SK-N-SH (cell line): ENCODE measurements at regions not wholly inside any gene's neighbourhood (a gene's known extent, or its start where the extent isn't known, plus 50 kb on each side); places are given as distances from the start of the nearest gene placed in this dataset.
"Not testable (repeated sequence)": the region's sequence is repeated elsewhere in the genome, so short reads cannot be mapped to it uniquely, and the experiment has no call there.

Experiments used
- CTCF ChIA-PET: fragments of 300-600, 350-600 bp; formaldehyde crosslinking; extraction: SDS; loops from one replicate; lab custom pipeline; 2021; lab: Yijun Ruan, JAX
- POLR2A ChIA-PET: fragments of 350-600 bp; sonication (Branson Sonifier 250); formaldehyde crosslinking; extraction: SDS; loops from one replicate; lab custom pipeline; 2020; ENCODE audit warnings: antibody characterized with exemption, inconsistent platforms; lab: Yijun Ruan, JAX
- DNase-seq: peaks from one replicate; pipeline ENCODE4 v3.0.0; 2012
- H2AFZ ChIP-seq: fragments of 200-600 bp; sonication (generic); 2 replicates; pipeline ENCODE4 v1.8.1; 2016; ENCODE audit warnings: antibody characterized with exemption, mild to moderate bottlenecking, low read depth
- H3F3A ChIP-seq: fragments of 200-600 bp; sonication (generic); replicated peaks from 2 replicates; pipeline ENCODE3; 2016; ENCODE audit warnings: antibody characterized with exemption, mild to moderate bottlenecking; ENCODE audit not compliant: insufficient read depth
- H3K27ac ChIP-seq, 2 experiments: fragments of 200-500 bp in 1 of 2; fragments of 200-600 bp in 1 of 2; sonication (Bioruptor generic) in 1 of 2; sonication (generic), shearing (Covaris generic) in 1 of 2; 2 replicates each; pipeline versions ENCODE4 v1.5.1 to v1.6.1; 2014 to 2016; ENCODE audit warnings: low read depth in 2 of 2, inconsistent platforms in 1 of 2, low read length in 1 of 2, mild to moderate bottlenecking in 1 of 2, mixed read lengths in 1 of 2
- H3K27me3 ChIP-seq: fragments of 200-600 bp; sonication (generic), shearing (Covaris generic); 2 replicates; pipeline ENCODE4 v1.6.1; 2016; ENCODE audit warnings: mixed run types; ENCODE audit not compliant: insufficient read depth
- H3K36me3 ChIP-seq, 2 experiments: fragments of 200-500 bp in 1 of 2; fragments of 200-600 bp in 1 of 2; sonication (Bioruptor generic) in 1 of 2; sonication (generic) in 1 of 2; replicated peaks in 1 of 2; 2 replicates each; pipeline versions ENCODE3 to v1.5.1; 2014 to 2016; ENCODE audit warnings: low read length in 1 of 2, mild to moderate bottlenecking in 1 of 2; ENCODE audit not compliant: insufficient read depth in 2 of 2, control insufficient read depth in 1 of 2
- H3K4me1 ChIP-seq, 2 experiments: fragments of 200-500 bp in 1 of 2; fragments of 200-600 bp in 1 of 2; sonication (Bioruptor generic) in 1 of 2; sonication (generic), shearing (Covaris generic) in 1 of 2; 2 replicates each; pipeline versions ENCODE4 v1.5.1 to v1.6.1; 2014 to 2016; ENCODE audit warnings: low read depth in 1 of 2, low read length in 1 of 2, mixed run types in 1 of 2; ENCODE audit not compliant: insufficient read depth in 2 of 2, control insufficient read depth in 1 of 2
- H3K4me2 ChIP-seq: fragments of 200-600 bp; sonication (generic), shearing (Covaris generic); 2 replicates; pipeline ENCODE4 v1.6.1; 2017; ENCODE audit warnings: mixed run types
- H3K4me3 ChIP-seq, 2 experiments: fragments of 200-500 bp in 1 of 2; fragments of 200-600 bp in 1 of 2; sonication (Bioruptor generic) in 1 of 2; sonication (generic), shearing (Covaris generic) in 1 of 2; 2 replicates each; pipeline versions ENCODE4 v1.5.1 to v1.8.1; 2014 to 2016; ENCODE audit warnings: low read depth in 2 of 2, inconsistent platforms in 1 of 2, low read length in 1 of 2, mild to moderate bottlenecking in 1 of 2, mixed read lengths in 1 of 2, moderate library complexity in 1 of 2
- H3K79me2 ChIP-seq: fragments of 200-600 bp; sonication (generic); 2 replicates; pipeline ENCODE4 v1.8.1; 2017; ENCODE audit warnings: mild to moderate bottlenecking; ENCODE audit not compliant: insufficient read depth
- H3K9ac ChIP-seq: fragments of 200-600 bp; sonication (generic); 2 replicates; pipeline ENCODE4 v1.6.1; 2017; ENCODE audit warnings: mixed run types
- H3K9me2 ChIP-seq: fragments of 200-600 bp; sonication (generic); 2 replicates; pipeline ENCODE4 v1.6.1; 2017; ENCODE audit warnings: mixed run types
- H3K9me3 ChIP-seq: fragments of 200-600 bp; sonication (generic); 2 replicates; pipeline ENCODE4 v1.6.1; 2017; ENCODE audit warnings: mixed run types, mild to moderate bottlenecking, moderate library complexity
- H4K20me1 ChIP-seq: fragments of 200-600 bp; sonication (generic); 2 replicates; pipeline ENCODE4 v1.6.1; 2017; ENCODE audit warnings: mild to moderate bottlenecking, mixed run types; ENCODE audit not compliant: insufficient read depth
- CHD2 ChIP-seq: fragments of 150-350 bp; IDR thresholded peaks from 2 replicates; pipeline ENCODE4 v1.6.1; 2018; ENCODE audit warnings: low read length; ENCODE audit not compliant: partially characterized antibody
- ELF1 ChIP-seq: IDR thresholded peaks from 2 replicates; pipeline ENCODE4 v1.4.0; 2012
- MEF2A ChIP-seq: IDR thresholded peaks from 2 replicates; pipeline ENCODE4 v1.4.0; 2012; ENCODE audit warnings: low read depth, borderline replicate concordance
- NFIC ChIP-seq: IDR thresholded peaks from 2 replicates; pipeline ENCODE4 v1.4.0; 2012; ENCODE audit warnings: borderline replicate concordance
- NRF1 ChIP-seq: IDR thresholded peaks from 2 replicates; pipeline ENCODE4 v1.6.1; 2012; ENCODE audit warnings: low read depth, mild to moderate bottlenecking, low read length
- POLR2AphosphoS5 ChIP-seq: IDR thresholded peaks from 2 replicates; pipeline ENCODE4 v1.6.1; 2012; ENCODE audit warnings: low read depth, low read length
- RCOR1 ChIP-seq: fragments of 150-350 bp; IDR thresholded peaks from 2 replicates; pipeline ENCODE4 v1.6.1; 2017; ENCODE audit warnings: antibody characterized with exemption, low read length
- TEAD4 ChIP-seq: IDR thresholded peaks from 2 replicates; pipeline ENCODE4 v1.4.0; 2012; ENCODE audit warnings: mild to moderate bottlenecking, borderline replicate concordance; ENCODE audit not compliant: insufficient read depth
- WGBS: methylation state at CpG from one replicate; pipeline ENCODE4 v1.1.6; 2017; ENCODE audit warnings: low lambda C conversion rate; 5-methylcytosine and 5-hydroxymethylcytosine counted together
- TF ChIP-seq, protein P1 (sequence below): IDR thresholded peaks from 2 replicates; pipeline ENCODE4 v1.6.1; 2012; ENCODE audit warnings: mild to moderate bottlenecking, low read depth, low read length, moderate library complexity
- TF ChIP-seq, protein P2 (sequence below): fragments of 150-350 bp; IDR thresholded peaks from 2 replicates; pipeline ENCODE4 v1.6.1; 2017; ENCODE audit warnings: antibody characterized with exemption, low read length, low read depth, borderline replicate concordance
- TF ChIP-seq, protein P3 (sequence below): IDR thresholded peaks from 2 replicates; pipeline ENCODE4 v1.4.0; 2012; ENCODE audit warnings: low read depth

DNA sequence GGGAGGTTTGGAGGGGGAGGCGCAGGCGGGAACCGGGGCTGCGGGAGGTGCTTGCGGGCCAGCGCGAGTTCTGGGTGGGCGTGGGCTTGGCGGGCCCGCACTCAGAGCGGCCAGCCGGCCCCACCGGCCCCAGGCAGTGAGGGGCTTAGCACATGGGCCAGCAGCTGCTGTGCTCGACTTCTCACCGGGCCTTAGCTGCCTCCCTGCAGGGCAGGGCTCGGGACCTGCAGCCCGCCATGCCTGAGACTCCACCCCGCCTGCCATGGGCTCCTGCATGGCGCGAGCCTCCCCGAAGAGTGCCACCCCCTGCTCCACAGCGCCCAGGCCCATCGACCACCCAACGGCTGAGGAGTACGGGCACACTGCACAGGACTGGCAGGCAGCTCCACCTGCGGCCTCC, 98.6 kb upstream of the IGF1R start:
- WGBS, result 91% methylated on average over 14 of the region's 26 CpGs

DNA sequence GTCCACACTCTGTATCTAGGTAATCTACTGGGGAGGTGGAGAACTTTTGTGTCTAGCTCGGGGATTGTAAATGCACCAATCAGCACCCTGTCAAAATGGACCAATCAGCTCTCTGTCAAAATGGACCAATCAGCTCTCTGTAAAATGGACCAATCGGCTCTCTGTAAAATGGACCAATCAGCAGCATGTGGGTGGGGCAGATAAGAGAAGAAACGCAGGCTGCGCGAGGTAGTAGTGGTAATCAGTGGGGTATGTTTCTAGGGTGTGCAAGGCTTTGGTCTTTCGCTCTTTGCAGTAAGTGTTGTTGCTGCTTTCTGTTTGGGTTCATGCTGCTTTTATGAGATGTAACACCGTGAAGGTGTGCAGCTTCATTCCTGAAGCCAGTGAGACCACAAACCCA, 98.0 kb upstream of the IGF1R start:
- POLR2A ChIA-PET, H3K79me2 ChIP-seq, H3K27ac ChIP-seq, H3F3A ChIP-seq, DNase-seq, H3K4me3 ChIP-seq, H3K36me3 ChIP-seq, H3K9ac ChIP-seq, H3K9me2 ChIP-seq, H3K4me2 ChIP-seq, H2AFZ ChIP-seq, H3K9me3 ChIP-seq, H4K20me1 ChIP-seq: not testable (repeated sequence)
- CTCF ChIA-PET, result interaction anchor here (1.7 kb wide), 1 partner anchor 31 kb away, joined by 5 read pairs; no protein-coding TSS in a partner anchor
- WGBS, result 80% methylated on average over 7 of the region's 7 CpGs
- Histone ChIP-seq H3K27me3 (peaks cover 36% of the 10 kb centered on the region; the same call in 1 of the 2 replicates), H3K4me1 (peaks cover 0 to 11% of the 10 kb centered on the region in 2 experiments; a peak in 1 of 4 replicates)

More for the DNA sequence above, 98.6 kb upstream of the IGF1R start:
- no peak overlapping the region for H3K4me3 ChIP-seq
- TF ChIP-seq POLR2AphosphoS5 (no peak), ELF1 (no peak), NRF1 (no peak), TEAD4 (no peak), MEF2A (no peak), RCOR1 (no peak), NFIC (no peak), CHD2 (no peak)
- TF ChIP-seq, protein P1, sequence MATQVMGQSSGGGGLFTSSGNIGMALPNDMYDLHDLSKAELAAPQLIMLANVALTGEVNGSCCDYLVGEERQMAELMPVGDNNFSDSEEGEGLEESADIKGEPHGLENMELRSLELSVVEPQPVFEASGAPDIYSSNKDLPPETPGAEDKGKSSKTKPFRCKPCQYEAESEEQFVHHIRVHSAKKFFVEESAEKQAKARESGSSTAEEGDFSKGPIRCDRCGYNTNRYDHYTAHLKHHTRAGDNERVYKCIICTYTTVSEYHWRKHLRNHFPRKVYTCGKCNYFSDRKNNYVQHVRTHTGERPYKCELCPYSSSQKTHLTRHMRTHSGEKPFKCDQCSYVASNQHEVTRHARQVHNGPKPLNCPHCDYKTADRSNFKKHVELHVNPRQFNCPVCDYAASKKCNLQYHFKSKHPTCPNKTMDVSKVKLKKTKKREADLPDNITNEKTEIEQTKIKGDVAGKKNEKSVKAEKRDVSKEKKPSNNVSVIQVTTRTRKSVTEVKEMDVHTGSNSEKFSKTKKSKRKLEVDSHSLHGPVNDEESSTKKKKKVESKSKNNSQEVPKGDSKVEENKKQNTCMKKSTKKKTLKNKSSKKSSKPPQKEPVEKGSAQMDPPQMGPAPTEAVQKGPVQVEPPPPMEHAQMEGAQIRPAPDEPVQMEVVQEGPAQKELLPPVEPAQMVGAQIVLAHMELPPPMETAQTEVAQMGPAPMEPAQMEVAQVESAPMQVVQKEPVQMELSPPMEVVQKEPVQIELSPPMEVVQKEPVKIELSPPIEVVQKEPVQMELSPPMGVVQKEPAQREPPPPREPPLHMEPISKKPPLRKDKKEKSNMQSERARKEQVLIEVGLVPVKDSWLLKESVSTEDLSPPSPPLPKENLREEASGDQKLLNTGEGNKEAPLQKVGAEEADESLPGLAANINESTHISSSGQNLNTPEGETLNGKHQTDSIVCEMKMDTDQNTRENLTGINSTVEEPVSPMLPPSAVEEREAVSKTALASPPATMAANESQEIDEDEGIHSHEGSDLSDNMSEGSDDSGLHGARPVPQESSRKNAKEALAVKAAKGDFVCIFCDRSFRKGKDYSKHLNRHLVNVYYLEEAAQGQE, result no peak
- TF ChIP-seq, protein P2, sequence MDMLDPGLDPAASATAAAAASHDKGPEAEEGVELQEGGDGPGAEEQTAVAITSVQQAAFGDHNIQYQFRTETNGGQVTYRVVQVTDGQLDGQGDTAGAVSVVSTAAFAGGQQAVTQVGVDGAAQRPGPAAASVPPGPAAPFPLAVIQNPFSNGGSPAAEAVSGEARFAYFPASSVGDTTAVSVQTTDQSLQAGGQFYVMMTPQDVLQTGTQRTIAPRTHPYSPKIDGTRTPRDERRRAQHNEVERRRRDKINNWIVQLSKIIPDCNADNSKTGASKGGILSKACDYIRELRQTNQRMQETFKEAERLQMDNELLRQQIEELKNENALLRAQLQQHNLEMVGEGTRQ, result no peak
- TF ChIP-seq, protein P3, sequence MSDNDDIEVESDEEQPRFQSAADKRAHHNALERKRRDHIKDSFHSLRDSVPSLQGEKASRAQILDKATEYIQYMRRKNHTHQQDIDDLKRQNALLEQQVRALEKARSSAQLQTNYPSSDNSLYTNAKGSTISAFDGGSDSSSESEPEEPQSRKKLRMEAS, result no peak
- POLR2A ChIA-PET, result no interaction called here
- no peak overlapping the region for H2AFZ ChIP-seq
- H3K79me2 ChIP-seq, result no peaks in the 10 kb centered on the region
- no peaks in the 10 kb centered on the region for H4K20me1 ChIP-seq
- peaks cover 0 to 11% of the 10 kb centered on the region in 2 experiments; a peak in 1 of 4 replicates for H3K4me1 ChIP-seq
- H3K4me2 ChIP-seq, result no peak overlapping the region
- H3K36me3 ChIP-seq, result no peaks in the 10 kb centered on the region
- DNase-seq, result no peak
- no peaks in the 10 kb centered on the region for H3F3A ChIP-seq
- peaks cover 36% of the 10 kb centered on the region; the same call in 1 of the 2 replicates for H3K27me3 ChIP-seq
- no peaks in the 10 kb centered on the region for H3K9me2 ChIP-seq
- H3K9ac ChIP-seq, result no peak overlapping the region
- CTCF ChIA-PET, result interaction anchor here (1.7 kb wide), 1 partner anchor 31 kb away, joined by 5 read pairs; no protein-coding TSS in a partner anchor
- no peaks in the 10 kb centered on the region for H3K9me3 ChIP-seq
- H3K27ac ChIP-seq, result no peak overlapping the region
